ENCODE measurements at regions not wholly inside any gene's neighbourhood (a gene's known extent, or its start where the extent isn't known, plus 50 kb on each side); places are given as distances from the start of the nearest gene placed in this dataset.

GRCh38 chr12:114998118-114998749 lies 314.3 kb upstream of the TBX3 start:
- DNase-seq: no peak

- DNase-seq: no peak
These were observed 312.4 kb upstream of the TBX3 start for GRCh38 chr12:114996382-114996781.

GRCh38 chr12:114995891-114996290 lies 311.9 kb upstream of the TBX3 start:
- DNase-seq: no peak

- no peak for DNase-seq
These were observed 309.2 kb upstream of the TBX3 start for GRCh38 chr12:114993165-114993564.

GRCh38 chr12:114992443-114992842 lies 308.5 kb upstream of the TBX3 start:
- DNase-seq: no peak

- DNase-seq: no peak
These were observed 306.4 kb upstream of the TBX3 start for GRCh38 chr12:114990381-114990780.

- DNase-seq: no peak
These were observed 302.9 kb upstream of the TBX3 start for GRCh38 chr12:114986849-114987248.

GRCh38 chr12:114986178-114986714 lies 302.3 kb upstream of the TBX3 start:
- no peak for DNase-seq

GRCh38 chr12:114984634-114985061 lies 300.7 kb upstream of the TBX3 start:
- no peak for DNase-seq

- DNase-seq: no peak
These were observed 298.8 kb upstream of the TBX3 start for GRCh38 chr12:114982760-114983159.

- no peak for DNase-seq
These were observed 297.1 kb upstream of the TBX3 start for GRCh38 chr12:114981036-114981435.

- DNase-seq: no peak
These were observed 293.0 kb upstream of the TBX3 start for GRCh38 chr12:114976959-114977358.

GRCh38 chr12:114976372-114976771 lies 292.4 kb upstream of the TBX3 start:
- DNase-seq: no peak

GRCh38 chr12:114975640-114976310 lies 291.8 kb upstream of the TBX3 start:
- no peak for DNase-seq

GRCh38 chr12:114974826-114975639 lies 291.1 kb upstream of the TBX3 start:
- no peak for DNase-seq

GRCh38 chr12:114974333-114974732 lies 290.4 kb upstream of the TBX3 start:
- no peak for DNase-seq

GRCh38 chr12:114968727-114969126 lies 284.8 kb upstream of the TBX3 start:
- no peak for DNase-seq

- DNase-seq: no peak
These were observed 283.2 kb upstream of the TBX3 start for GRCh38 chr12:114967151-114967550.

- DNase-seq: no peak
These were observed 280.9 kb upstream of the TBX3 start for GRCh38 chr12:114964841-114965240.

GRCh38 chr12:114963846-114964245 lies 279.9 kb upstream of the TBX3 start:
- no peak for DNase-seq

- DNase-seq: no peak
These were observed 277.5 kb upstream of the TBX3 start for GRCh38 chr12:114961491-114961890.

GRCh38 chr12:114958538-114958937 lies 274.6 kb upstream of the TBX3 start:
- DNase-seq: no peak

GRCh38 chr12:114957225-114957624 lies 273.2 kb upstream of the TBX3 start:
- no peak for DNase-seq
